GM12878 (cell line): ENCODE measurements at regions not wholly inside any gene's neighbourhood (a gene's known extent, or its start where the extent isn't known, plus 50 kb on each side); places are given as distances from the start of the nearest gene placed in this dataset.

Source experiments
- ATAC-seq: fragments of 200-7000 bp; cut with Tn5 transposase; 3 replicates; pipeline ENCODE4 v1.9.1; 2020; ENCODE audit warnings: mild to moderate bottlenecking, moderate library complexity
- BruUV-seq: library from RNA; stranded (reverse); fragments of 400-500 nt; replicated peaks from 2 replicates; lab custom pipeline; 2021; lab: Mats Ljungman, UMichigan
- CTCF ChIA-PET: fragments of 300-600 bp; sonication (Branson Sonifier 250); formaldehyde crosslinking; extraction: SDS; loops from one replicate; lab custom pipeline; 2021; ENCODE audit warnings: inconsistent platforms; lab: Yijun Ruan, JAX
- POLR2A ChIA-PET: fragments of 350-600 bp; formaldehyde crosslinking; extraction: SDS; loops from one replicate; lab custom pipeline; 2021; ENCODE audit warnings: inconsistent platforms; lab: Charles Lee
- RAD21 ChIA-PET: fragments of 300-600 bp; sonication (Branson Sonifier 250); formaldehyde crosslinking; loops from one replicate; lab custom pipeline; 2023; ENCODE audit warnings: antibody characterized with exemption; ENCODE audit not compliant: unreplicated experiment; lab: Charles Lee
- SMC1A ChIA-PET: fragments of 300-600 bp; sonication (Branson Sonifier 250); formaldehyde crosslinking; loops from one replicate; lab custom pipeline; 2023; ENCODE audit not compliant: unreplicated experiment, uncharacterized antibody; lab: Charles Lee
- DNase-seq: peaks from one replicate; pipeline ENCODE4 v3.0.0-alpha.2; 2011; ENCODE audit warnings: low read depth, low spot score
- FAIRE-seq: peaks from 3 replicates; lab custom pipeline; 2011; peaks lifted over from hg19 to GRCh38; lab: Jason Lieb, UNC
- H2AFZ ChIP-seq: 2 replicates; pipeline ENCODE4 v1.6.0; 2011; ENCODE audit warnings: low read depth, low read length, control low read depth; ENCODE audit not compliant: control insufficient read depth
- H3K27ac ChIP-seq: 2 replicates; pipeline ENCODE4 v1.5.1; 2011; ENCODE audit warnings: control low read depth; ENCODE audit not compliant: control insufficient read depth, insufficient read depth
- H3K27me3 ChIP-seq, 2 experiments: replicated peaks in 1 of 2; 2 replicates each; pipeline versions ENCODE4 v1.6.0 to v1.6.1; 2011; ENCODE audit warnings: low read length in 1 of 2; ENCODE audit not compliant: control insufficient read depth in 2 of 2, insufficient read depth in 2 of 2
- H3K36me3 ChIP-seq, 2 experiments: 2 replicates each; pipeline ENCODE4 v1.5.1; 2011; ENCODE audit warnings: low read length in 1 of 2; ENCODE audit not compliant: control insufficient read depth in 2 of 2, insufficient read depth in 2 of 2
- H3K4me1 ChIP-seq: 2 replicates; pipeline ENCODE4 v1.6.1; 2011; ENCODE audit warnings: mild to moderate bottlenecking, low read length, moderate library complexity, mixed read lengths; ENCODE audit not compliant: control insufficient read depth, insufficient read depth
- H3K4me2 ChIP-seq: 2 replicates; pipeline ENCODE4 v1.6.0; 2011; ENCODE audit warnings: control low read depth; ENCODE audit not compliant: control insufficient read depth, insufficient read depth
- H3K4me3 ChIP-seq: fragments of 200-600 bp; sonication (generic); 2 replicates; pipeline ENCODE4 v1.5.1; 2016
- H3K79me2 ChIP-seq: 2 replicates; pipeline ENCODE4 v1.6.0; 2011; ENCODE audit warnings: low read length; ENCODE audit not compliant: control insufficient read depth, insufficient read depth
- H3K9ac ChIP-seq: 2 replicates; pipeline ENCODE4 v1.8.0; 2011; ENCODE audit warnings: low read length, control low read depth, mixed read lengths; ENCODE audit not compliant: control insufficient read depth, insufficient read depth
- H3K9me3 ChIP-seq: replicated peaks from 3 replicates; pipeline ENCODE4 v1.5.1; 2011; ENCODE audit warnings: mild to moderate bottlenecking, low read length; ENCODE audit not compliant: control insufficient read depth, insufficient read depth
- H4K20me1 ChIP-seq: 2 replicates; pipeline ENCODE4 v1.6.0; 2011; ENCODE audit not compliant: control insufficient read depth, insufficient read depth
- BCL11A ChIP-seq: IDR thresholded peaks from 2 replicates; pipeline ENCODE4 v1.6.1; 2011; ENCODE audit warnings: low read depth, low read length
- CBFB ChIP-seq: IDR thresholded peaks from 2 replicates; pipeline ENCODE4 v1.6.1; 2016; ENCODE audit warnings: antibody characterized with exemption, low read depth
- CBX5 ChIP-seq: sonication (generic); IDR thresholded peaks from 2 replicates; pipeline ENCODE4 v1.6.1; 2016; ENCODE audit warnings: low read depth, moderate library complexity, mild to moderate bottlenecking, inconsistent platforms
- FOXM1 ChIP-seq: IDR thresholded peaks from 2 replicates; pipeline ENCODE4 v1.6.1; 2012; ENCODE audit warnings: low read depth, mild to moderate bottlenecking, inconsistent platforms, low read length, moderate library complexity
- NFYA ChIP-seq: IDR thresholded peaks from 2 replicates; pipeline ENCODE4 v1.6.1; 2011; ENCODE audit warnings: low read depth, mild to moderate bottlenecking, low read length, improper control_type of control experiment, borderline replicate concordance
- RAD51 ChIP-seq: fragments of 450-650 bp; IDR thresholded peaks from 2 replicates; pipeline ENCODE4 v1.6.1; 2016; ENCODE audit warnings: moderate library complexity, mild to moderate bottlenecking, inconsistent platforms
- RCOR1 ChIP-seq: conservative IDR thresholded peaks from 2 replicates; pipeline ENCODE4 v1.6.1; 2012; ENCODE audit warnings: low read depth, low read length, improper control_type of control experiment
- SMAD5 ChIP-seq: IDR thresholded peaks from 2 replicates; pipeline ENCODE4 v1.6.1; 2016; ENCODE audit warnings: antibody characterized with exemption, low read depth
- SMARCA5 ChIP-seq: fragments of 450-650 bp; IDR thresholded peaks from 2 replicates; pipeline ENCODE4 v1.6.1; 2017; ENCODE audit warnings: mild to moderate bottlenecking
- SP1 ChIP-seq: IDR thresholded peaks from one replicate; pipeline ENCODE4 v1.6.1; 2011; ENCODE audit warnings: low read depth, low read length
- SPI1 ChIP-seq: IDR thresholded peaks from 2 replicates; pipeline ENCODE4 v1.6.1; 2011; ENCODE audit warnings: low read depth, mild to moderate bottlenecking, low read length, moderate library complexity, borderline replicate concordance; ENCODE audit not compliant: insufficient read depth
- STAT3 ChIP-seq: IDR thresholded peaks from 2 replicates; pipeline ENCODE4 v1.6.1; 2011; ENCODE audit warnings: low read depth, low read length, improper control_type of control experiment
- TCF12 ChIP-seq: IDR thresholded peaks from 2 replicates; pipeline ENCODE4 v1.6.1; 2011; ENCODE audit warnings: low read depth, mild to moderate bottlenecking, low read length
- TCF7 ChIP-seq: IDR thresholded peaks from 2 replicates; pipeline ENCODE4 v1.6.1; 2014; ENCODE audit warnings: antibody characterized with exemption, borderline replicate concordance
- WRNIP1 ChIP-seq: IDR thresholded peaks from 2 replicates; pipeline ENCODE4 v1.6.1; 2011; ENCODE audit warnings: low read depth, low read length, improper control_type of control experiment, borderline replicate concordance
- ZNF622 ChIP-seq: fragments of 450-650 bp; IDR thresholded peaks from 2 replicates; pipeline ENCODE4 v1.6.1; 2017; ENCODE audit warnings: mild to moderate bottlenecking, inconsistent platforms
- WGBS: methylation state at CpG from one replicate; pipeline ENCODE4 v1.1.6; 2016; ENCODE audit warnings: low lambda C conversion rate; ENCODE audit not compliant: insufficient replicate concordance, insufficient coverage; ENCODE audit errors: missing lambda C conversion rate; 5-methylcytosine and 5-hydroxymethylcytosine counted together
- in situ Hi-C: fragments of 300-500 bp; cut with MboI; formaldehyde crosslinking; loops from 9 replicates; pipeline ENCODE4 v1.14.3; 2018; ENCODE audit warnings: mixed read lengths
- intact Hi-C: fragments of 100-400 bp; cut with micrococcal nuclease; formaldehyde crosslinking; loops from one replicate; pipeline ENCODE4 v1.14.2; 2022; ENCODE audit not compliant: unreplicated experiment
- TF ChIP-seq, protein P1 (sequence below): fragments of 450-650 bp; IDR thresholded peaks from 2 replicates; pipeline ENCODE4 v1.6.1; 2017; ENCODE audit warnings: mild to moderate bottlenecking, moderate library complexity
- TF ChIP-seq, protein P2 (sequence below): fragments of 450-650 bp; formaldehyde crosslinking; IDR thresholded peaks from 2 replicates; pipeline ENCODE4 v1.4.0; 2022; ENCODE audit warnings: mild to moderate bottlenecking, moderate library complexity

DNA sequence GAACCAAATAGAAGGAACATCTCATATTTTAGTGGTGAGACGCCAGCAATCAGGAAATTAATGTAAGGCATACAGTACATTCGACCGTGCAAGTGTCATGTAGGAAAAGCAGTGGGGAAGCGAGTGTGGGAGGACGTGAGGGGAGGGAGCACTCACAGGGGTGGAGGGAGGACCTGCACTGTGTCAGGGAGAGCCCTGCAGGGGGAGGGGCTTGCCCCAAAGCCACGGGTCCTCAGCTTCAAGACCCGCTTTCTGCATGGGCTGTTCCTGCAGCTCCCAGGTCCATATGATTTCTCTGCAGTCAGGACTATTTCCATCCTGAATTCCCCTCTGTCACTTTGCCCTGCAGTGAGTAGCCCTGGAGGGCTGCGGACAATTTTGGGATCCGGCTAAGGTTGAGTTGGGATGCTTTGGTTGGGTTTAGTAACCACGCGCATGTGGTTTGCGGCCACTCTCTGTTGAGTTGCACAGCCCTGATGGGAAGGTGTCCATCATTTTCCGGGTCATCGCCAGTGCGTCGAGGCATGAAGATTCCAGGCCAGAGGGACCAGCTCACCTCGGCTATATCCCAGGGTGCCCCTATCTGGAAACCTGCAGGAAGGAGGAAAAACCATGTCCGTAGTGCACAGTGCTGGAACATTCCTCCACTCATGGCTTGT lies 61.9 kb downstream of the IRX1 start (continued):
- no peak for TF ChIP-seq RAD51
- no peak for TF ChIP-seq SMARCA5
- TF ChIP-seq ZNF622, result no peak
- TF ChIP-seq CBX5, result no peak
- no peak for TF ChIP-seq FOXM1
- TF ChIP-seq SPI1, result no peak

DNA sequence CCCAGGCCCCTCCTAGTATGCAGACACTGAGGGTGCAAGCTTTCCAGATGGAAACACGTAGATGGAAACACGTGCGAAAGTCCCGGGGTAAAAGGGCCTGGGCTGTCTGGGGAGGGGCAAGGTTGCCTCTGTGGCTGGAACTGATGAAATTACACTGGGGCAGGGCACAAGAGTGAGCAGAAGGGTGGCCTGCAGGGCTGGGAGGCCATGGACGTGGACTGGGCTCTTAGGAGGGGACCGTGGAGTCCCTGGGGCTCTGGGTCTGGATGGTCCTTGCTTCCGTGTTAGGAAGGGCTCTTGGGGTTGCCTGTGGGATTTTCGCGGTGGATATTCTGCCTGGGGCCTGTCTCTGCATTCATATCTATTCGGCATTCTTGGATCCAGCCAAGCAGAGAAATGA lies 63.3 kb downstream of the IRX1 start:
- ChIA-PET POLR2A (no interaction called here), CTCF (no interaction called here), SMC1A (no interaction called here), RAD21 (no interaction called here)
- Histone ChIP-seq H3K79me2 (no peaks in the 10 kb centered on the region), H3K9ac (no peak overlapping the region), H3K36me3 (no peaks in the 10 kb centered on the region), H3K4me3 (no peak overlapping the region), H3K27ac (no peak overlapping the region), H3K4me1 (no peaks in the 10 kb centered on the region), H2AFZ (no peak overlapping the region), H4K20me1 (no peaks in the 10 kb centered on the region), H3K4me2 (no peak overlapping the region), H3K27me3 (no peaks in the 10 kb centered on the region), H3K9me3 (no peaks in the 10 kb centered on the region; the same call in 2 of the 3 replicates)
- ATAC-seq, result no peak
- BruUV-seq, result no TSS peak
- no peak for FAIRE-seq
- WGBS, result 40% methylated on average over 10 of the region's 10 CpGs
- intact Hi-C loops, result no loop called here
- DNase-seq, result no peak
- in situ Hi-C loops, result no loop called here
- TF ChIP-seq NFYA (no peak), RCOR1 (no peak), WRNIP1 (no peak), SMAD5 (no peak), SP1 (no peak), TCF7 (no peak), STAT3 (no peak), TCF12 (no peak), CBFB (no peak), BCL11A (no peak)
- TF ChIP-seq, protein P1, sequence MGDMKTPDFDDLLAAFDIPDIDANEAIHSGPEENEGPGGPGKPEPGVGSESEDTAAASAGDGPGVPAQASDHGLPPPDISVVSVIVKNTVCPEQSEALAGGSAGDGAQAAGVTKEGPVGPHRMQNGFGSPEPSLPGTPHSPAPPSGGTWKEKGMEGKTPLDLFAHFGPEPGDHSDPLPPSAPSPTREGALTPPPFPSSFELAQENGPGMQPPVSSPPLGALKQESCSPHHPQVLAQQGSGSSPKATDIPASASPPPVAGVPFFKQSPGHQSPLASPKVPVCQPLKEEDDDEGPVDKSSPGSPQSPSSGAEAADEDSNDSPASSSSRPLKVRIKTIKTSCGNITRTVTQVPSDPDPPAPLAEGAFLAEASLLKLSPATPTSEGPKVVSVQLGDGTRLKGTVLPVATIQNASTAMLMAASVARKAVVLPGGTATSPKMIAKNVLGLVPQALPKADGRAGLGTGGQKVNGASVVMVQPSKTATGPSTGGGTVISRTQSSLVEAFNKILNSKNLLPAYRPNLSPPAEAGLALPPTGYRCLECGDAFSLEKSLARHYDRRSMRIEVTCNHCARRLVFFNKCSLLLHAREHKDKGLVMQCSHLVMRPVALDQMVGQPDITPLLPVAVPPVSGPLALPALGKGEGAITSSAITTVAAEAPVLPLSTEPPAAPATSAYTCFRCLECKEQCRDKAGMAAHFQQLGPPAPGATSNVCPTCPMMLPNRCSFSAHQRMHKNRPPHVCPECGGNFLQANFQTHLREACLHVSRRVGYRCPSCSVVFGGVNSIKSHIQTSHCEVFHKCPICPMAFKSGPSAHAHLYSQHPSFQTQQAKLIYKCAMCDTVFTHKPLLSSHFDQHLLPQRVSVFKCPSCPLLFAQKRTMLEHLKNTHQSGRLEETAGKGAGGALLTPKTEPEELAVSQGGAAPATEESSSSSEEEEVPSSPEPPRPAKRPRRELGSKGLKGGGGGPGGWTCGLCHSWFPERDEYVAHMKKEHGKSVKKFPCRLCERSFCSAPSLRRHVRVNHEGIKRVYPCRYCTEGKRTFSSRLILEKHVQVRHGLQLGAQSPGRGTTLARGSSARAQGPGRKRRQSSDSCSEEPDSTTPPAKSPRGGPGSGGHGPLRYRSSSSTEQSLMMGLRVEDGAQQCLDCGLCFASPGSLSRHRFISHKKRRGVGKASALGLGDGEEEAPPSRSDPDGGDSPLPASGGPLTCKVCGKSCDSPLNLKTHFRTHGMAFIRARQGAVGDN, result no peak
- TF ChIP-seq, protein P2, sequence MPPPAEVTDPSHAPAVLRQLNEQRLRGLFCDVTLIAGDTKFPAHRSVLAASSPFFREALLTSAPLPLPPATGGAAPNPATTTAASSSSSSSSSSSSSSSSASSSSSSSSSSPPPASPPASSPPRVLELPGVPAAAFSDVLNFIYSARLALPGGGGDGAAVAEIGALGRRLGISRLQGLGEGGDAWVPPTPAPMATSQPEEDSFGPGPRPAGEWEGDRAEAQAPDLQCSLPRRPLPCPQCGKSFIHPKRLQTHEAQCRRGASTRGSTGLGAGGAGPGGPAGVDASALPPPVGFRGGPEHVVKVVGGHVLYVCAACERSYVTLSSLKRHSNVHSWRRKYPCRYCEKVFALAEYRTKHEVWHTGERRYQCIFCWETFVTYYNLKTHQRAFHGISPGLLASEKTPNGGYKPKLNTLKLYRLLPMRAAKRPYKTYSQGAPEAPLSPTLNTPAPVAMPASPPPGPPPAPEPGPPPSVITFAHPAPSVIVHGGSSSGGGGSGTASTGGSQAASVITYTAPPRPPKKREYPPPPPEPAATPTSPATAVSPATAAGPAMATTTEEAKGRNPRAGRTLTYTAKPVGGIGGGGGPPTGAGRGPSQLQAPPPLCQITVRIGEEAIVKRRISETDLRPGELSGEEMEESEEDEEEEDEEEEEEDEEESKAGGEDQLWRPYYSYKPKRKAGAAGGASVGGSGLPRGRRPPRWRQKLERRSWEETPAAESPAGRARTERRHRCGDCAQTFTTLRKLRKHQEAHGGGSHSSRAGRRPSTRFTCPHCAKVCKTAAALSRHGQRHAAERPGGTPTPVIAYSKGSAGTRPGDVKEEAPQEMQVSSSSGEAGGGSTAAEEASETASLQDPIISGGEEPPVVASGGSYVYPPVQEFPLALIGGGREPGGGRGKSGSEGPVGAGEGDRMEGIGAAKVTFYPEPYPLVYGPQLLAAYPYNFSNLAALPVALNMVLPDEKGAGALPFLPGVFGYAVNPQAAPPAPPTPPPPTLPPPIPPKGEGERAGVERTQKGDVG (CRISPR knock-in tag), result no peak
